Osteocyte (in vitro differentiated cells): ENCODE measurements at regions not wholly inside any gene's neighbourhood (a gene's known extent, or its start where the extent isn't known, plus 50 kb on each side); places are given as distances from the start of the nearest gene placed in this dataset.

Experiments used
- DNase-seq: peaks from one replicate; pipeline ENCODE4 v3.0.0; 2021; ENCODE audit warnings: mixed read lengths; ENCODE audit not compliant: unreplicated experiment; ENCODE audit errors: extremely low spot score
- H3K27ac Mint-ChIP-seq: one replicate; pipeline ENCODE4 v1.8.0; 2021; ENCODE audit warnings: mild to moderate bottlenecking, mixed read lengths; ENCODE audit not compliant: unreplicated experiment
- H3K27me3 Mint-ChIP-seq: one replicate; pipeline ENCODE4 v1.8.0; 2021; ENCODE audit warnings: mixed read lengths; ENCODE audit not compliant: unreplicated experiment
- H3K36me3 Mint-ChIP-seq: one replicate; pipeline ENCODE4 v1.8.0; 2021; ENCODE audit warnings: mixed read lengths; ENCODE audit not compliant: unreplicated experiment
- H3K4me1 Mint-ChIP-seq: one replicate; pipeline ENCODE4 v1.8.0; 2021; ENCODE audit warnings: mixed read lengths; ENCODE audit not compliant: unreplicated experiment
- H3K4me3 Mint-ChIP-seq: one replicate; pipeline ENCODE4 v1.8.0; 2021; ENCODE audit warnings: mild to moderate bottlenecking, moderate library complexity, mixed read lengths; ENCODE audit not compliant: unreplicated experiment
- H3K9me3 Mint-ChIP-seq: one replicate; pipeline ENCODE4 v1.8.0; 2021; ENCODE audit warnings: mixed read lengths; ENCODE audit not compliant: unreplicated experiment
- CTCF ChIP-seq: fragments of 200-600 bp; sonication (generic); IDR thresholded peaks from 2 replicates; pipeline ENCODE4 v1.5.0; 2021; ENCODE audit warnings: antibody characterized with exemption, mild to moderate bottlenecking, moderate library complexity

- no peak overlapping the region for H3K27ac Mint-ChIP-seq
- no peak for DNase-seq
- no peak overlapping the region for H3K4me3 Mint-ChIP-seq
- no peaks in the 10 kb centered on the region for H3K27me3 Mint-ChIP-seq
- no peak for TF ChIP-seq CTCF
- peaks cover 36% of the 10 kb centered on the region for H3K4me1 Mint-ChIP-seq
- H3K9me3 Mint-ChIP-seq = peaks cover 4% of the 10 kb centered on the region
- H3K36me3 Mint-ChIP-seq = no peaks in the 10 kb centered on the region
Observed at GRCh38 chr6:82038631-82039030, 208.9 kb downstream of the IBTK start.

GRCh38 chr6:82035526-82035925, 212.0 kb downstream of the IBTK start:
- Mint-ChIP-seq H3K9me3 (peaks cover 4% of the 10 kb centered on the region), H3K27ac (no peak overlapping the region), H3K4me1 (peaks cover 63% of the 10 kb centered on the region), H3K27me3 (no peaks in the 10 kb centered on the region), H3K36me3 (no peaks in the 10 kb centered on the region), H3K4me3 (no peak overlapping the region)
- TF ChIP-seq CTCF = no peak
- no peak for DNase-seq

- Mint-ChIP-seq H3K4me1 (peaks cover 66% of the 10 kb centered on the region), H3K9me3 (peaks cover 4% of the 10 kb centered on the region), H3K4me3 (no peak overlapping the region), H3K27ac (peak overlapping the region; percentile 51), H3K27me3 (no peaks in the 10 kb centered on the region), H3K36me3 (no peaks in the 10 kb centered on the region)
- DNase-seq = no peak
- TF ChIP-seq CTCF = no peak
Observed at GRCh38 chr6:82033631-82034211, 213.8 kb downstream of the IBTK start.

GRCh38 chr6:82032444-82032843, 215.1 kb downstream of the IBTK start:
- no peak for TF ChIP-seq CTCF
- H3K4me1 Mint-ChIP-seq = peaks cover 66% of the 10 kb centered on the region
- no peaks in the 10 kb centered on the region for H3K36me3 Mint-ChIP-seq
- peak overlapping the region; percentile 89 for H3K27ac Mint-ChIP-seq
- no peaks in the 10 kb centered on the region for H3K27me3 Mint-ChIP-seq
- H3K9me3 Mint-ChIP-seq = peaks cover 4% of the 10 kb centered on the region
- no peak overlapping the region for H3K4me3 Mint-ChIP-seq
- no peak for DNase-seq

- peaks cover 58% of the 10 kb centered on the region for H3K4me1 Mint-ChIP-seq
- no peaks in the 10 kb centered on the region for H3K27me3 Mint-ChIP-seq
- no peak for TF ChIP-seq CTCF
- no peak for DNase-seq
- peak overlapping the region; percentile 19 for H3K4me3 Mint-ChIP-seq
- peaks cover 4% of the 10 kb centered on the region for H3K9me3 Mint-ChIP-seq
- H3K36me3 Mint-ChIP-seq = no peaks in the 10 kb centered on the region
- H3K27ac Mint-ChIP-seq = peak overlapping the region; percentile 89
Observed at GRCh38 chr6:82030761-82031503, 216.6 kb downstream of the IBTK start.
